H9 (cell line): ENCODE measurements at regions not wholly inside any gene's neighbourhood (a gene's known extent, or its start where the extent isn't known, plus 50 kb on each side); places are given as distances from the start of the nearest gene placed in this dataset.

ENCODE experiments used
- DNase-seq: peaks from one replicate; pipeline ENCODE4 v3.0.0-alpha.2; 2017
- H2AFZ ChIP-seq: one replicate; pipeline ENCODE4 v1.6.1; 2013; ENCODE audit warnings: mild to moderate bottlenecking, low read length, control low read depth, moderate library complexity
- H2AK5ac ChIP-seq: 2 replicates; pipeline ENCODE4 v1.6.1; 2013; ENCODE audit warnings: low read length, control low read depth, mixed read lengths; ENCODE audit not compliant: insufficient read length
- H2BK120ac ChIP-seq: one replicate; pipeline ENCODE4 v1.6.1; 2013; ENCODE audit warnings: low read depth, mild to moderate bottlenecking, low read length, control low read depth, inconsistent platforms; ENCODE audit not compliant: poor library complexity, severe bottlenecking
- H2BK12ac ChIP-seq: 2 replicates; pipeline ENCODE4 v1.6.1; 2013; ENCODE audit warnings: low read length, control low read depth, mixed read lengths, low read depth; ENCODE audit not compliant: insufficient read length
- H2BK15ac ChIP-seq: 2 replicates; pipeline ENCODE4 v1.6.1; 2013; ENCODE audit warnings: low read depth, low read length, control low read depth
- H2BK20ac ChIP-seq: one replicate; pipeline ENCODE4 v1.6.1; 2013; ENCODE audit warnings: low read depth, mild to moderate bottlenecking, low read length, control low read depth, inconsistent platforms; ENCODE audit not compliant: poor library complexity, severe bottlenecking
- H2BK5ac ChIP-seq: 2 replicates; pipeline ENCODE4 v1.6.1; 2013; ENCODE audit warnings: low read length, control low read depth, mixed read lengths; ENCODE audit not compliant: insufficient read length
- H3K14ac ChIP-seq: 2 replicates; pipeline ENCODE4 v1.6.1; 2013; ENCODE audit warnings: low read length, control low read depth; ENCODE audit not compliant: insufficient read depth
- H3K18ac ChIP-seq: 2 replicates; pipeline ENCODE4 v1.6.1; 2013; ENCODE audit warnings: low read depth, mild to moderate bottlenecking, mixed read lengths, low read length, control low read depth; ENCODE audit not compliant: insufficient read length
- H3K23ac ChIP-seq: 2 replicates; pipeline ENCODE4 v1.6.1; 2013; ENCODE audit warnings: low read length, control low read depth, mixed read lengths, low read depth; ENCODE audit not compliant: insufficient read length
- H3K23me2 ChIP-seq: 2 replicates; pipeline ENCODE4 v1.6.1; 2013; ENCODE audit warnings: low read depth, mild to moderate bottlenecking, mixed read lengths, low read length, control low read depth; ENCODE audit not compliant: insufficient read length, poor library complexity, severe bottlenecking
- H3K27ac ChIP-seq: 2 replicates; pipeline ENCODE4 v1.5.1; 2013; ENCODE audit warnings: low read length, control low read depth, mixed read lengths, low read depth; ENCODE audit not compliant: insufficient read length
- H3K27me3 ChIP-seq: 2 replicates; pipeline ENCODE4 v1.6.1; 2013; ENCODE audit warnings: low read length, control low read depth, inconsistent platforms; ENCODE audit not compliant: insufficient read depth
- H3K4ac ChIP-seq: 2 replicates; pipeline ENCODE4 v1.6.1; 2013; ENCODE audit warnings: low read depth, mild to moderate bottlenecking, control low read depth, inconsistent platforms, low read length, moderate library complexity
- H3K4me1 ChIP-seq: 2 replicates; pipeline ENCODE4 v1.6.1; 2013; ENCODE audit warnings: low read length, control low read depth, inconsistent platforms; ENCODE audit not compliant: insufficient read depth
- H3K4me2 ChIP-seq: 2 replicates; pipeline ENCODE4 v1.6.1; 2013; ENCODE audit warnings: low read length, control low read depth, mixed read lengths; ENCODE audit not compliant: insufficient read length, insufficient read depth
- H3K56ac ChIP-seq: 2 replicates; pipeline ENCODE4 v1.6.1; 2013; ENCODE audit warnings: low read depth, mild to moderate bottlenecking, mixed read lengths, low read length, control low read depth; ENCODE audit not compliant: insufficient read length
- H3K79me1 ChIP-seq: 2 replicates; pipeline ENCODE4 v1.6.1; 2013; ENCODE audit warnings: low read depth, mild to moderate bottlenecking, moderate library complexity, low read length, control low read depth, inconsistent platforms; ENCODE audit not compliant: insufficient read depth, poor library complexity, severe bottlenecking
- H3K79me2 ChIP-seq: 2 replicates; pipeline ENCODE4 v1.6.1; 2013; ENCODE audit warnings: low read length, control low read depth, inconsistent platforms; ENCODE audit not compliant: insufficient read depth
- H3K9ac ChIP-seq: 2 replicates; pipeline ENCODE4 v1.6.1; 2013; ENCODE audit warnings: low read length, control low read depth, mixed read lengths; ENCODE audit not compliant: insufficient read length; ENCODE audit errors: extremely low read depth
- H3K9me3 ChIP-seq: one replicate; pipeline ENCODE4 v1.6.1; 2013; ENCODE audit warnings: low read depth, low read length, inconsistent platforms; ENCODE audit not compliant: control insufficient read depth
- H3T11ph ChIP-seq: one replicate; pipeline ENCODE4 v1.6.1; 2013; ENCODE audit warnings: mild to moderate bottlenecking, low read length, control low read depth, inconsistent platforms
- H4K20me1 ChIP-seq: one replicate; pipeline ENCODE4 v1.6.1; 2013; ENCODE audit not compliant: control insufficient read depth, insufficient read length, insufficient read depth
- H4K5ac ChIP-seq: 2 replicates; pipeline ENCODE4 v1.6.1; 2013; ENCODE audit warnings: low read depth, mild to moderate bottlenecking, mixed read lengths, low read length, control low read depth; ENCODE audit not compliant: insufficient read length
- H4K8ac ChIP-seq: replicated peaks from 2 replicates; pipeline ENCODE4 v1.6.1; 2013; ENCODE audit warnings: low read length, control low read depth, mixed read lengths, low read depth; ENCODE audit not compliant: insufficient read length
- H4K91ac ChIP-seq: 2 replicates; pipeline ENCODE4 v1.6.1; 2013; ENCODE audit warnings: low read depth, mild to moderate bottlenecking, moderate library complexity, mixed read lengths, low read length, control low read depth; ENCODE audit not compliant: insufficient read length
- H3K27ac Mint-ChIP-seq, 3 experiments: 2 replicates in 2 of 3; 3 replicates in 1 of 3; pipeline ENCODE4 v1.8.0; 2020 to 2021; ENCODE audit warnings: mixed read lengths in 3 of 3, mild to moderate bottlenecking in 1 of 3, moderate library complexity in 1 of 3
- H3K27me3 Mint-ChIP-seq: 2 replicates; pipeline ENCODE4 v1.8.0; 2021; ENCODE audit warnings: low read depth, mild to moderate bottlenecking, moderate library complexity, mixed read lengths
- H3K36me3 Mint-ChIP-seq, 3 experiments: 2 replicates in 2 of 3; 3 replicates in 1 of 3; pipeline ENCODE4 v1.8.0; 2020 to 2021; ENCODE audit warnings: low read depth in 3 of 3, mixed read lengths in 3 of 3; ENCODE audit not compliant: insufficient read depth in 1 of 3
- H3K4me1 Mint-ChIP-seq, 2 experiments: 2 replicates each; pipeline ENCODE4 v1.8.0; 2020; ENCODE audit warnings: mixed read lengths in 2 of 2
- H3K4me3 Mint-ChIP-seq, 2 experiments: 2 replicates in 1 of 2; 3 replicates in 1 of 2; pipeline ENCODE4 v1.8.0; 2020 to 2021; ENCODE audit warnings: mild to moderate bottlenecking in 2 of 2, mixed read lengths in 2 of 2, moderate library complexity in 1 of 2
- H3K9me3 Mint-ChIP-seq, 2 experiments: 2 replicates in 1 of 2; 3 replicates in 1 of 2; pipeline ENCODE4 v1.8.0; 2020; ENCODE audit warnings: mild to moderate bottlenecking in 2 of 2, mixed read lengths in 2 of 2, moderate library complexity in 1 of 2
- CTCF ChIP-seq: fragments of 200-600 bp; sonication (generic); conservative IDR thresholded peaks from 3 replicates; pipeline ENCODE4 v1.8.0; 2021; ENCODE audit warnings: antibody characterized with exemption, mild to moderate bottlenecking
- WGBS: extraction: QIAGEN DNeasy Blood & Tissue Kit; methylation state at CpG from one replicate; pipeline ENCODE4 v1.1.7; 2013; ENCODE audit warnings: missing lambda C conversion rate, low lambda C conversion rate, mixed read lengths; ENCODE audit not compliant: insufficient read length; ENCODE audit errors: extremely low coverage; 5-methylcytosine and 5-hydroxymethylcytosine counted together

- no peak overlapping the region; a peak in 1 of 7 replicates for H3K27ac Mint-ChIP-seq
- Histone ChIP-seq H4K91ac (no peak overlapping the region), H2AFZ (no peak overlapping the region), H3K27me3 (no peaks in the 10 kb centered on the region), H3K4ac (no peak overlapping the region), H3K18ac (no peak overlapping the region), H2BK20ac (no peak overlapping the region), H2BK5ac (no peak overlapping the region), H2AK5ac (no peak overlapping the region), H2BK12ac (no peak overlapping the region), H4K5ac (no peak overlapping the region), H3T11ph (no peak overlapping the region), H2BK120ac (no peak overlapping the region), H3K23ac (no peak overlapping the region), H3K9me3 (no peaks in the 10 kb centered on the region), H3K27ac (no peak overlapping the region), H3K4me2 (no peak overlapping the region), H2BK15ac (no peak overlapping the region), H3K14ac (no peak overlapping the region), H4K20me1 (no peaks in the 10 kb centered on the region), H4K8ac (no peak overlapping the region), H3K23me2 (no peaks in the 10 kb centered on the region), H3K9ac (no peak overlapping the region), H3K4me1 (no peaks in the 10 kb centered on the region), H3K56ac (no peak overlapping the region), H3K79me2 (no peaks in the 10 kb centered on the region), H3K79me1 (no peaks in the 10 kb centered on the region)
- H3K27me3 Mint-ChIP-seq = no peaks in the 10 kb centered on the region; the same call in 1 of the 2 replicates
- TF ChIP-seq CTCF = no peak
- WGBS = no CpG with 5 or more reads among the region's 5 CpGs
- no peak for DNase-seq
- no peaks in the 10 kb centered on the region for H3K36me3 Mint-ChIP-seq
- H3K4me1 Mint-ChIP-seq = no peaks in the 10 kb centered on the region
- H3K4me3 Mint-ChIP-seq = no peak overlapping the region
- no peaks in the 10 kb centered on the region for H3K9me3 Mint-ChIP-seq
Measured at GRCh38 chr6:134564705-134565104, 246.8 kb upstream of the SGK1 start.
